ENCODE measurements at regions not wholly inside any gene's neighbourhood (a gene's known extent, or its start where the extent isn't known, plus 50 kb on each side); places are given as distances from the start of the nearest gene placed in this dataset.

DNA sequence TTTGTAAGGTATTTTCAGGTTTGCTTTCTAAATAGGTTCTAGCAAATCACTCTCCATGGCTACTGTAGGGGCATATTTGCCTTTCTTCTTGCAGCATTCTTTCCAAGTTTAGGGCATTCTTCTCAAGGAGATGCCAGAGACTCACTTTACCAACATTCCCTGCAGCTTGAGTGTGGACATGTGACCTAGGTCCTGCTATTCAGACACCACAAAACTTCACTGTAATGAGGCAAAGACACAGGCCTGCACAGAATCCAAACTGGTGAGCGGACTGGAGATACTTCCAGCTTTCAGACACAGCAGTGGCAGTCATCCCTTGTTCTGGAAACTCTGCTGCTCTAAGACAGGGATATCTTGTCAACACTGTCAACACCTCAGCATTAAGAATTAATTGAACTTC, 146.4 kb upstream of the PFN2 start:
- no peak for DNase-seq

DNA sequence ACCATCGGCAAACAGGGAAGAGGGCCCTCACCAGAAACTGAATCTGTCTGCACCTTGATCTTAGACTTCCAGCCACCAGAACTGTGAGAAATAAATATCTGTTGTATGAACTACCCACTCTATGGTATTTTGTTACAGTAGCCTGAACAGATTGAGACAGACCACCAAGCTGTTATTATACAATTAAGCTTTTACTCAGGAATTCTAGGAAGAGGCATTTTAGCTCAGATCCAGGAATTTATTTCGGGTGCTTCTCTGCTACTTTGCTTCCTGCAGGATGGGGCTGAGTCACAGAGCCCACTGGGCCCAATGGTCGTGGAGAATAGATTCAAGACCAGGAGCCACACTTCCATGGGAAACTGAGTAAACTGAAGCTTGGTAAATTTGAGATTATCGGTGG, 145.5 kb upstream of the PFN2 start:
- DNase-seq, result no peak

DNA sequence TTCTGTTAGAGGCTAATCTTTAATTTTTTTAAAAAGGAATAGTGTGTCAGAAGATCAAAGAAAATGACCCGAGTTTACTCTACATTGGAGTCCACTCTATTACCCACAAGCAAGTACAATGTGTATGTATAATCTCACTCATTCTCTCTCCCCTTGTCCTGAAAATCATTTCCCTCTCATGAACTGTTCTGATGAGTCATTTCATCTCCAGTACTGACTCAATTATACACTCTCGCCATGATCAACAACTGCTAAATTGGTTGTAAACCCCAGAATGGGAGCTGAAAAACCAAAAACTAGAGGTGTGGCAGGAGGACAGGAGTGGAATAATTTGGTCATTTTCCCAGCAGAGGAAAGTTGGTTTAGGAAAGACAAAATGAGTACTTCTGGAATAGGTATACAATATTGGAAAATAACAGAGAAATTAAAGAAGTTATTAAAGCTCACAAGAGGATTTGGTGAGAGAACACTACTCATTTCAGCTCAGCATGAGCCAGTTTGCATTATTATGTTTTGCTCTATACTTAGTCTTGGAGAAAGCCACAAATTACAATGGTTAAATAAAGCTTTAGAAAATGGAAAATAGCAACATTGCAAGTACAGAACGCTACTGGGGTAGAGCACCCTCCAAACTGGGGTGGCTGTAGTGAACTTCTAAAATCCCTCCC, 144.3 kb upstream of the PFN2 start:
- DNase-seq, result no peak

DNA sequence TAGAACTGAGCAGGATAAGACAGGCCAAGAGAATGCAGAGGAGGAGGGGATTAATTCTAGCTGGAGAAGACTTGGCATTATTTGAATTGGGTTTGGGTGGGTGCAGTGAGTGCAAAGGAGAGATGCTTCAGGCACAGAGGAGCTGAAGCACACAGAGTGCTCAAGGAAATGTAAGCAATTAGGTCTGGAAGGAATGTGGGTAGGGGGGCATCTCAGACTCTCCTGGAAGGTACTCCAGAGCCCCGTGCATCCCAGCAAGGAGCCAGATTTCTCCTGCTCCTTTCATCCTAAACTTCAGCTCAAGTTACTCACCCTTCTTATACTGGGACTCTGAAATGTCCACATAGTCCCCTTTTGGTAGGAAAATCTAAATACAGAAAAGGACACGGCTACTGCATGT, 143.6 kb upstream of the PFN2 start:
- no peak for DNase-seq

DNA sequence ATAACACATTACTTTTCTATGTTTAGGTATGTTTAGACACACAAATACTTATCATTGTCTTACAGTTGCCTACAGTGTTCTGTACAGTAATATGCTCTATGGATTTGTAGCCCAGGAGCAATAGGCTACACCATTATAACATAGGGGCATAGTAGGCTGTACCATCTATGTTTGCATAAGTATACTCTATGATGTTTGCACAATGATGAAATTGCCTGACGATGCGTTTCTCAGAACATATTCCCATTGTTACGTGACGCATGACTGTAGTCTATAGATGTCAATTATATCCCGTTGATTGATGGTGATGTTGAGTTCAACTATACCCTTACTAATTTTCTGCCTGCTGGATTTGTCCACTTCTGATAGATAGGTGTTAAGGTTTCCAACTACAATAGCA, 139.4 kb upstream of the PFN2 start:
- DNase-seq, result no peak

DNA sequence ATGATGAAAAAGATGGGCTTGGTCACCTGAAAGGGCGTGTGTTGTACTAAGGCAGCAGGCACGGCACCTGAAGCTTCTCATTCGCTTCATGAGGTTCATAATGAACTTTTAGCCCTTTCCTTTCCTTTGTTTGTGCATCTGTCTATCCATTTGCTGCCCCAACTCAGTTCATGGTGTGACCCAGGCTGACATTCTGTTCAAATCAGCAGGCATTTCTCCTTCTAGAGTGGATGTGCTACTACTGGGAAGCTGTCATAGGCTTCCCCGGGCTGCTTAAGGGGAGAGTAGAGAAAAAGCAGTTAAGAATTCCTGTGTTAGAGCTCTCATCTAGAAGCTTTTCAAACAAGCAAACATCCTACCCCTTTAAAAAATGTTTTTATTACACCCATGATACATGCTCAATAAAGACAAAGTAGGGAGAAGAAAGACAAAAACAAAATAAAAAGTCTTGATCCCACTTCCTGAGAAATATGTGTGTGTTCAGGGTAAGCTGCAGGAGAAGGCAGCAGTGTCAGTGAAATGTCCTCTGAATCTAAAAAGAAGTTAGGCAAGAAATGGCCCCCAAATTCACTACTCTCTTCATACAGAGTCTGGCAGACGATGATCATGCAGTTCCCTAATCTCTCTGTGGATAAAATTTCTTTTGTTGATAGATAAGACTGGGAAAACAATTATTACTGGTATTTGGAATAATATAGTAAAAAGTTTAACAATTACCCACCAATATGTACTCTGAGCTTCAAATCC, 136.9 kb upstream of the PFN2 start:
- DNase-seq, result no peak

DNA sequence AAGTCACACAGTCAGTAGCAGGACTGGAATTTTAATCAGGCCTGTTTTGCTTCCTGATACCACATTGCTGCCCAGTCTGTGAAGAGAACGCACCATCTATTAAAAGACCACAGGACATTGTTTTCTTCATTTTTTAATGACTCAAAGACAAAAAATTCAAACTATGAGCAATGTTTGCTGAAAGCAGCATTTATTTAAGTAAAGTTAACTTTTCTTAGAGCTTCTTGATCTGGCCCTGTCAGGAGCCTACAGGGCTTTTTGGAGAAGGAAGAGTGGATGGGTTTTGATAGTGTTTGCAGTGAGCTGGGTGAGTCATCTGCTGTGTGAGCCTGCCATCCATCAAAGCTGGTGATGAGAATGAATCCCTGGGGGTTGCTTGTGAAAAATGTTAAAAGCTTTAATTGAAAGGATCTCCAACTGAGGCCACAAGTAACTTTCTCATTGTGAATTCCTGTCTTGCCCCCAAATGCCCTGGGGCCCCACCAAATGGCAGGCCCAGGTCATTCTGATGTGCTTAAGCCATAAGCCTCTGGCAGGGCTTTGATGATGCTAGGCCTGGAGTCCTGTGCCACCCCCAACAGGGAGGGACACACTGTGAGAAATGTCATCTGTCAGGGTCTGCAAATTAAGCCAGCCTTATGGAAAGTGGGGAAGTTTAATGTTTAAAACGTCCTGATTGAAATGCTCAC, 136.2 kb upstream of the PFN2 start:
- no peak for DNase-seq

DNA sequence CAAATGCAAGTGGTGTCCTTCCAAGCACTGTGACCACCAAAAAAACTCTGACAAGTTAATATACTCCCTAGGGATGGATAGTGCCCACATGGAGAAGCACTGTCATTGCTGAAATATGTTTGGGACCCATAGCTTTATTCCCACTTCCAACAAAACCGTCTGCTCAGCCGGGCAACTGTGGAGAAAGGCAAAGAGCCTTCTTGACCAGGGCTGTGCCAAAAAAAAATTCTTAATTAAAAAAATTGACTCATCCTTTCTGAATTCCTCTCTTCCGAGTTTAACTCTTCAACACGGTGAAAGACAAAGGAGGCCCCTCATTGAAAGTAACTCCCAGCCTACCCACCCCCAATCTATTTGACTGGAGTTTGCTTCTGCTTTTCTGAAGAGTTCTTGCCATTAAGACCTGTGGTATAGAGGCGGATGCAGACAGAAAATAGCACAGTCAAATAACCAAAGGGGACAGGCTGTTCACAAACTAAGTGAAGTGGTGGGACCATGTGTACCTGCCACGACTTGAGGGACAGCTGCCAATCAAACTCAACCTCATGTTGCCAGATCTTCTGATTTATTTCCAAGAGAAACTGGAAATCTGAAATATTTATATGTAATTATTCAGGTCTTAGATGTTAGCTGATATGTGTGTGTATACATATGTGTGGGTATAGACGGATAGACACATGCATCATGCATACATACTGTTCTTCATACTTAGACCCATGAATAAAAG, 135.4 kb upstream of the PFN2 start:
- no peak for DNase-seq

DNA sequence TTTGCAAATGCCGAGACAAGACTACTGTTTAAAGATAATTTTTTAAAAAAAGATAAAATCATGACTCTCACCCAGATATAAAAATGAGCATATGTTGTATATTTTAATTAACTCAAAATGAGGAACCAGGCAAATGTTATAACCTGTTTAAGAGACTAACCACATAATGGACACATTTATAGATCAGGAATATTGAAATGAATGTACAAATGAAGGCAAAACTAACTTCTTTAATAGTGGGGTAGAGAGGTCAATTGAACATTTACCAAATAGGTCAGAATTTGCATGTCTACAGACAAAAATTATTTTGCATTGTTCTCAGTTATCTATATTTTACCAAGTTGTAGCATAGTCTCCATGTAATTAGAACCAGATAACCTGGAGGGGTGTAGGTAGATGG, 134.3 kb upstream of the PFN2 start:
- DNase-seq, result no peak

DNA sequence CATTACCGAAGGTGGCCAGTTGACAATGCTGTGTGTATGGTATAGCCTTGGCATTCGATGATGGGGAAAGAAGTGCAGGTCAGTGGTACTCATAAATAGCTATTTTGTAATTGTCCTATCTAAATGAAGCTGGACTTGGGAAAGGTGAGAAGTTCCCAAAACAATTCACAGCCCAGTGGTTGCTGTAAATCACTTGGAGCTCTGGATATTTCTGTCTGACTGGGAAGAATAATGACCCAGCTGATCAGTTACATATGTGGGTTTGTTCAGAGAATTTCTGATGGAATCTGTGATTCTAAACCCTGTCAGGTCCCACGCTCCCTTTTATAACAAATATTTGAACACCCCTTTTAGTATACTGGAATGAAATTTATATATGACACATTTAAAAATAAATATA, 133.9 kb upstream of the PFN2 start:
- no peak for DNase-seq

DNA sequence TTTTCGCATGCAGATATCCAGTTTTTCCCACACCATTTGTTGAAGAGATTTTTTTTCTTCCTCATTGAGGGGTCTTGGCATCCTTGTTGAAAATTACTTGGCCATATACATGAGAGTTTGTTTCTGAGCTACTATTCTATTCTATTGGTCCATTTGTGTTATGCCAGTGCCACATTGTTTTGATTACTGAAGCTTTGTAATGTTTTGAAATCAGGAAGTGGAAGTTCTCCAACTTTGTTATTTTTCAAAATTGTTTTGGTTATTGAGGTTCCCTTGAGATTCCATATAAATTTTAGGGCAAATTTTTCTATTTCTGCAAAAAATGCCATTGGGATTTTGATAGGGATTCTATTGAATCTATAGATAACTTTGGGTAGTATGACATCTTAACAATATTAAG, 130.3 kb upstream of the PFN2 start:
- DNase-seq, result no peak

DNA sequence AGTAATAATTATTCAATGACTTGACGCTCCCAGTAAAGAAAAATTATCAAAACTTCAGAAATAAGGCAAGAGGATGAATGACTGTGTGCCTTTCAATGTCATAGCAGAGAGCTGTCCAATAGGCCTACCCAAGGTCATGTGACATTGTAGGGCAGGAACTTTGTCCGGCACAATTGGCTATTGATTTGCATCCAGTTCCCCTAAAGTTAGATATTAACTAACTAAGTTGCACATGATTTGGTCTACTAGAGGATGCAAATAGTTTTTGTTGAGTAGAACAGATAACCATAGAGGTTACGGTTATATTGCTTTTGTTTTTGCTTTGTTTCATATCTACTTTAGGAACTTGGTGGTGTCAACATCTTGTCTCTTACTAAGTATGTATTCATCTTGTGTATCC, 127.9 kb upstream of the PFN2 start:
- no peak for DNase-seq

DNA sequence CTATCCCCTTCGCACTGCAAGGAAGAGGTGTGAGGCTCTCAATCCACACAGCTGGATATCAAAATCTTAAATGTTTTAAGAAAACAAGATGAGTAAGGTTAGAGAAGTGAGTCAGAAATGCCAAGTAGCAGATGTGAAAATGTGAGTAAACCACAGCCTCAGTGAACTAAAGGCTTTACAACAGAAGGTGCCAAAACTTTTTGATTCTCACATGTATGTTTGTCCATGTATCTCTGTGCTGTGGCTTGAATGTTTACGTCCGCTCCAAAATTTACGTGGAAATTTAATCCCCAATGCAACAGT, 126.8 kb upstream of the PFN2 start:
- no peak for DNase-seq

DNA sequence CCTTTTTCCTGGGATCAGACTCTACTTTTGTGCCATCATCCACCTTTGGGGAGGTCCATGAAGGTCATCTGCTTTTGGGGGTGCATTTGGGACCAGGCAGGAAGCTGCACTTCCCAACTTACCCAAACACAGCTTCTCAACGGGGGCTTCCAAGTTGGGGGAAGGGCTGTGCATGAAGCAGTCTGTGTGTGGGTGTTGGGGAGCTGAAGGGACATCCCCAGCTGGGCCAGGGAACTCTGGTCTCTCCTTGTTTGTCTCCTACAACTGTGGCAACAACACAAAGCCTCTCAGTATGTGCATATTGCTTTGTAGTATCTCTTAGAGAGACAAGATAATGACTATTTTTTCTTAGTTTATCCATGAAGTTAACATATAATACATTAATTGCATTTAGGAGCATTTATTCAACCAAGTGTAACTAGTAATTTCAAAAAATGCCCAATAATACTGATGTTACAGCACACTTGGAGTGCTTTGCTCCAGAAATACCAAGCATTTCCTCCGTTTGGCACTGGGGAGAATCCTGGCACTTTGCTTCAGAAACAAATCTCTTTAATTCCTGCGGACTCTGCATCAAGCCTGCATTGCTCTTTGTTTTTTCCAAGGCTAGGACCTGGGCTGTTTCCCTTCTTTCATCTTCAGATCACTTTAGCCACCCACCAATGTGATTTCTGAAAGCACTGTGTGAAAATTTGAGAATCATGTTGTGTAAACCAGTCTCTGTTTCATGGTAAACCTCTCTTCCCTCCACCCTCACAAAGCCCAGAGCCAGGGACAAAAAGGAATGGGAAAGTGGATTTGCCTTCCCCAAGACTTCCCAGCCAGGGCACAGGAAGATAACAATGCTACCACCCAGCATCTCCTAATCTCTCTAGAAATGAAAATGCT, 126.2 kb upstream of the PFN2 start:
- no peak for DNase-seq

DNA sequence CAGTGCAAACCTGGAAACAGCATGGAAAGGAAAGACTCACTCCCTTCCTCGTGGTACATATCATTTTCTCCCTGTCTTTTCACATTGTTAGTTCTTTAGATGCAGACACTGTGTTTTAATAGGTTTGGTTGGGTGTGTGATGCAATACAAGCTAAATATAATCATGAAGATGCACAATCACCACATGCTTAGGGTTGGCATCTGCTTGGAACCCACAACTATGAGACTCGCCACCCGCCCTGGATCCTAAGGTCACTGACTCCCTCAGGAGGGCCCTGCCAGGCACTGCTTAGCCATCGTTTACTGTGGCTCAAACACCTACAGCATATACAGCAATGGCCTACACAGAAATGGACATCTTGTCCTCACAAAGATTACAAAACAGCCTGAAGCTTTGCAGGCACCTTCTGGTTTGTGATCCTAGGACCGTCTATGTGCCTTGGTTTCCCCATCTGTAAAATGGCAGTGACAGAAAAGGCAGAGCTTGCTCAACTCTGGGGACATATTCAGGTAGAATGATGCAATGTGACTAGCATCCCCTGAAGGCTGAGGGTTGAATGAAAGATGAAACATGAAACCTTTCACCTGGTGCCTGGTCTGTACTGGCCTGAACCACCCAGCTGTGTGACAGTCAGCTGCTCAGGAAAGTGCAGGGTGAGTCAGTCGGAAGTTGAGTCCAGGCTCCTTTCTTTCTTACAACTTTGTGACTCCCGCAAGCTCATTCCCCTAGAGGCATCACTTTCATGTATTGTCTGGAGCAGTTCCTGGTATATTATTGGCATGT, 123.6 kb upstream of the PFN2 start:
- DNase-seq, result no peak

DNA sequence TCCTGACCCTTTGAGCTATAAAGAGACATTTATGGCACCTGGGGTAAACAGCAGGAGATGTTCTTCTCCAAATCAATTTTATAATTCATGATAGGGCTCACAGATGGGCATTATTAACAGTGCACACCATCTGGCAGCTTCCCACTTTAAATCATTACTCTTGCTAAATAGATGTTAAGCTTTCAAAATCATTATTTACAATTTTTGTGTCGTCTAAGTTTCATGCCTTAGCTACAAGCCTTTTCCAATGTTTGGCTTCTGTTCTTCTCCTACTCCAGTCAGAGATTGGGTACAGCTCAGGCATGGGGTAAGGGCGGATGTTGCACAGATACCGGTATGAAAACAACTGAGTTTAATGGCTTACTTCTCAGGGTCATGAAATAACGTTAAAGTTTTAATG, 120.9 kb upstream of the PFN2 start:
- no peak for DNase-seq

DNA sequence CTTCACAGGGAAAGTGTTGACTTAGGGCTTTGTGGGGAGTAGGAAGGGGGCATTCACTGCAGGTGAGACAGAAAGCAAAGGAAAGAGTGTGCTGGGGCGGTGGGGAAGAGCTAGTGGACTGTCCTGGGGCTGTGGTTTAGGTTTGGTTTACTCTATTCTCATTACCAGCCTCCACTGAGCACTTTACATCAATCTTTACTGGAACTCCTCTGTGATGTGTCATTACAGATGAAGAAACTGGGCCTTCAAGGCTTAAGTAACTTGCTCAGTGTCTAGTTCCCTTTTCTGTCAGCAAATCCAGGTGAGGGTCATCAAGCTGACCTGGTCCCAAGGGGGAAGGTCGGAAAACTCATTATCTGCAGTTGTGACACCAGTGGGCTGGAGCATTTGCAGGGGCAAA, 120.2 kb upstream of the PFN2 start:
- DNase-seq, result no peak

DNA sequence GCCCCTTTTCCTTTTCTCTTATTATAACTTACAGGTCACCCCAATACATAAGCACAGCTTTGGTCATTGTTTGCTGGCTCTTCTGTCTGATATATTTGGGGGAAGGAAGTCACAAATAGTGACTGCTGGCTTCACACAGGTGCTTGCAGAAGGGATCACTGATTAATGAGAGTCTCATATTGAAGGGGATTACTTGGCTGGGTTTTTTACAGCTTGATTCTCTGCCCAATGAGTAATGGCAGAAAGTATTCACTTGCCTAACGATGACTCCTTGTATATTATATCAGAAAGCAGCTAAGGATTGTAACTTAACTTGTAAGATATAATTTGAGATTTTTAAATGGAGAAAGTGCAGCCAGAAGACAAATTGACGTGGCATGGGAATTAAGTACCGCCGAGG, 119.3 kb upstream of the PFN2 start:
- DNase-seq, result no peak

DNA sequence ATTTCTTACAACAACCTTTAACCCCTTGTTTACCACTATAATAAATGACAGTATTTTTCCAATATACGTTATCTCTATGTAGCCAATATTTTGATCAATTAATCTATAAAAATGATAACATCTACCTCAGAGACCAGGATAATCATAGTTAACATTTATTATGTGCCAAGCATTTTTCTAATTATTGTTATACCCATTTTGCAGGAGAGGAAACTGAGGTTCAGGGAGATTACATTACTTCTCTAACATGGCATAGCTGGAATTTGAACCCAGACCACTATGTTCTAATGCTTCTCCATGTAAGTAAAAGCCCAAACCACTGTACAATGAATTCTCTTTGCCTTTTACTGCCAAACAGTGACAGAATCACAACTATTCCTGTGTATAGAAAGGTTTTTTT, 113.4 kb upstream of the PFN2 start:
- DNase-seq, result no peak

DNA sequence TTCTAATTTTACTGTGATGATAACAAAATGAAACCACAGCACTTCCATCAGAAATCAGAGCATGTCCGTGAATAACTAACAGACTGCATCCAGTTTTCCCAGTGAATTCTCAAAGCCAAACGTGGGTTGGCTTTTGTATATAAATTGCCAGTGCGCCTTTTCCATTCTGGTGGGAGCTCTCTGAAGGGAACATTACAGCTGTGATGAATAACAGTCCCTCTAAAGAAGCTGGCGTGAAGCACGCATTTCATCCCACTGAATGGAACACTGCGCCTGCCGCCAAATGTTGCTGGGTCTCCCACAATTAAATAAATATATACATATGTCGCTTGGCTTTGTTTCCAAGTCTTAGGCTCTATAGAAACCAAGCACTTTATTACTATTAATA, 113.0 kb upstream of the PFN2 start:
- no peak for DNase-seq

DNA sequence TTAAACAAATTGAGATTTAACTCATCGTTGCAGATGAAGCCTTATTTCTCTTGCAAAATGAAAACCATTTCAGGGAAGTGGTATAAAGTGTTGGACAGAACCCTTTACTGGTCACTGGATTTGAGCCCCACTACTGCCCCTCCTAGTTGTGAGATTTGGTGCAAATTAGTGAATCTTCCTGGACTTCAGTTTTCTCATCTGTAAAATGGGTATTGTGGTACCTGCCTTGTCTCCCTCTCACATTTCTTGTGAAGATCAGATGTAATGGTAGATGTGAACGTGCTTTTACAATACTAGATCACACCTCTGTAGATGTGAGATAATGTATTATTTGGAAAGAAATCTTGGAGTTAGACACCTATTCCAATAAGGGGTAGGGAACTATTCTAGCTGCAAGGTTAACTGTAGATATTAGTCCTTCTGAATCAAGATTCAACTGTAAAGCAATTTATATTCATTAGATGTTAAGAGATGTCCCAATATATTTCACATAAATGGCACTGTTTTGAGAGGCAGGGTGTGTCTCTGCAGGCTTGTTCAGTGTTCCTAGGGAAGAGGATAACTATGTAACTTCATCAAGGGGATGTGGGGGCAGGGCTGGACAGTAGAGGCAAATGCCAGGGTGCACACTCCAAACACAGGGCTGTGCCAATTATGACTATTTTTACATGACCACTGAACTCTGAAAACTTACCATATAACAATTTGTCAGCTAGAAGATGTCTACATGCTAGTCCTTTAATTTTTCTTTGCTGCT, 112.4 kb upstream of the PFN2 start:
- no peak for DNase-seq
